8988T (cell line): ENCODE measurements at regions not wholly inside any gene's neighbourhood (a gene's known extent, or its start where the extent isn't known, plus 50 kb on each side); places are given as distances from the start of the nearest gene placed in this dataset.
"Not testable (repeated sequence)": the region's sequence is repeated elsewhere in the genome, so short reads cannot be mapped to it uniquely, and the experiment has no call there.

Source experiments
- DNase-seq: peaks from one replicate; pipeline ENCODE4 v3.0.0; 2011

DNA sequence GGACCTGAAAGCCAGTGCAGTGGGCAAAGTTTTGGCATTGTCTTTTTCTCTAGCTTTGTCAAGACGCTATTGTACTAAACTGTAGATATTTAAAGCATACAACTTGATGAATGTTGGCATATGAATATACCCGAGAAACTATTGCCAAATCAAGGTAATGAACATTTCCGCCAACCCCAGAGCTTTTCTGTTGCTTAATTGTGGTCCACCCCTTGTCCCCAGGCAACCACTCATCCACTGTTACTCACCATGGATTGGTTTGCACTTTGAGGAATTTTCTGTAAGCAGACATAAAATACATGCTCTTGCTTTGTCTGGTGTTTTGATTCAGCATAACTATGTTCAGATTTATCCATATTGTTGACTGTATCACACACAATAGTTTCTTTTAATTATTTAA, 688.4 kb downstream of the ADCYAP1 start:
- no peak for DNase-seq

DNA sequence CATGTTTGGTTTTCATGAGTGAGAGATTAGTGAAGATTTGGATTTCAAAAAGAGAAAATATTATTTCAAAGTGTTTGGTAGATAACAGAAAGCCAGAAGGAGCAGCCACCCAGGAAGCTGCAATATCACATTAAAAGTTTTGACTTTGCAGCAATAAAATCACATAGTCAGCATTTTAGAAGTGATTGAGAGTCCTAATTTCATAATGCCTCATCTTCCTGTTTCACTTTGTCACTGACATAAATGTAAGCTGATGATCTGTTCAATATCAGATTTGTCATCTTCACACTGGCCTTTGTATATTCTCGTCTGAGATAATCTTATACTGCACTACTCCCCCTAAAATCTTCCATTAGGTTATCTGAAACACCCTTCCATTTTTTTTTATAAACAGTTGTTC, 690.5 kb downstream of the ADCYAP1 start:
- DNase-seq, result no peak

DNA sequence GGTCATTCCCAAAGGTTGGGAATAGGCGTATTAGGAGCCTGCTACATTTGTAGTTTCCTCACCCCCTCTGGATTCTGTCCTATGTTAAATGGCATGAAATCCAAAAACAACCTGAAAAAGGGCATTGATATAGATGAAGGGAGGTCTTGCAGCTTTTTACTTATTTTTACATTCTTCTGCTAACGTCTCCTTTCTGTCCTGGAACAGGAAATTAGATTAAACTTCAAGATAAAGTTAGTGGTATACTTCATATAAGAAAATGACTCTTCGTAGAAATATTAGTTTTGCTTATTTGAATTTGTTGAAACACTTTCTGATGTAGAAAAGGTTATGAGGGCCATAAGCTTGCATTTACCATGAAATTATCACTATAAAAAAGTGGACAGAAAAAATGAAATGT, 694.5 kb downstream of the ADCYAP1 start:
- no peak for DNase-seq

DNA sequence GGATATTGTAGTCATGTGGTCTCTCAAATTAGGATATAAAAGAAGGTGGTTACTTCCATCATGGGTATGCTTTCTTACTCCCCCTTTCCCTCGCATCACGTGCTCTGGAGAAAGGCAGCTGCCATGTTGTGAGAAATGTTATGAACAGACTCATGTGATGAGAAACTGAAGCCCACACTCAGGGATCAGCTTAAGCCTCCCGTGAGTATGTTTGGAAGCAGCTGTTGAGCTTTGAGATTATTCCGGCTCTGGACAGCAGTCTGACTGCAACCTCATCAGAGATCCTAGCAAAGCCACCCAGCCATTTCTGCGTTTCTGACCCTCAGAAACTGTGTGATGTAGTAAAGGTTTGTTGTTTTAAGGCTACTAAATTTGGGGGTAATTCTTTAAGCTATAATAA, 700.1 kb downstream of the ADCYAP1 start:
- DNase-seq, result no peak

DNA sequence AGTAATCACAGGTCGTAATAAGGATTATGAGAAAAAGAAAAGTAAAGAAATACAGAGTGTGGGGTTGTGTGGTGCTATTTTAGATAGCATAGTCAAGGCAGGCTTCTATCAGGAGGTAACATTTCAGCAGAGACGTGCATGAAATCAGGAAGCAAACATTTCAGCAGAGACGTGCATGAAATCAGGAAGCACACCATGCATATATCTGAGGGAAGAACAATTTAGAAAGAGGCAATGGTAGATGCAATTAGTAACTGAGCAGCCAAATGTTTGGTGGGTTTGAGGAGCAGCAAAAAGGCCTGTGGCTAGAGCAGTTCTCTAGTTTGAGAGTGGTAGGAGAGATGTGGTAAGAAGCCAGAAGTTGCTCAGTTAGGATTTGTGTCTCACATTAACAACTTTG, 713.7 kb downstream of the ADCYAP1 start:
- DNase-seq, result no peak

- no peak for DNase-seq
These were observed 714.8 kb downstream of the ADCYAP1 start for GRCh38 chr18:1619507-1619906.

GRCh38 chr18:1624612-1625011, 719.9 kb downstream of the ADCYAP1 start:
- DNase-seq, result no peak

GRCh38 chr18:1627494-1627893, 722.8 kb downstream of the ADCYAP1 start:
- DNase-seq, result no peak

DNA sequence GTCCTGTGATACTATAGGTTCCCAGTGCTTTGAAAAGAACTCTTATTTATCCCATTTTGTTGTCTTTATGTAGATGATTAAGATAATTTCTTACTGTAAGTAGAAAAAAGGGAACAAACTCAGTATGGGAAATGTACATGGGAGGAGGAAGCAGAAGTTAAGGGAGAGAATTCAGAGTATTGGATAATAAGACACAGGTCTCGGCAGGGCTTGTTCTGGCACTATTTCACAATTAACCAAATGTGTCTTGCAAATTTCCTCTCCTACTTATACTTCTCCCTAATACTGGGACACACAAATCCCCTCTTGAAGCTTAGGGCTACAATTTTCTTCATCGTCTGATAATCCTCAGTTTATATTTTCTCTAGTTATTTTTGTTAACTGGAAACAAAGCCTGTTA, 744.0 kb downstream of the ADCYAP1 start:
- no peak for DNase-seq

- no peak for DNase-seq
These were observed 747.3 kb downstream of the ADCYAP1 start for GRCh38 chr18:1652018-1652417.

DNA sequence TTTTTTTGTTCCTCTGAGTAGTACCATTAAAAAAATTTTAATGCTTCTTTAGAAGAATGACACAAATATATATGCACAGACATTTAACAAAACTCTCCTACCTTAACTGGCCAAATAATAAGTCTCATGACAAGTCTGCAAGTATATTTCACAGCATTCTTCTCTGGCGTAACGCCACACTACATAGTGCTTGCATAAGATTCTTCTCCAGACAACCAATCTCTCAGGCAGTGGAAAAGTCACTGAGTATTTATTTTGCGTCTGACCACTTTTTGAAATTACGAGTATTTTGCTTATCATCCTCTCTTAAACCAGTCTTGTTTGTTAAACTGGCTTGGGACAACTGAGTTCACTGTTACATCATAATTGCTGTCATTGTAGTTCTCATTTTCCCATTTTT, 749.2 kb downstream of the ADCYAP1 start:
- DNase-seq, result no peak

DNA sequence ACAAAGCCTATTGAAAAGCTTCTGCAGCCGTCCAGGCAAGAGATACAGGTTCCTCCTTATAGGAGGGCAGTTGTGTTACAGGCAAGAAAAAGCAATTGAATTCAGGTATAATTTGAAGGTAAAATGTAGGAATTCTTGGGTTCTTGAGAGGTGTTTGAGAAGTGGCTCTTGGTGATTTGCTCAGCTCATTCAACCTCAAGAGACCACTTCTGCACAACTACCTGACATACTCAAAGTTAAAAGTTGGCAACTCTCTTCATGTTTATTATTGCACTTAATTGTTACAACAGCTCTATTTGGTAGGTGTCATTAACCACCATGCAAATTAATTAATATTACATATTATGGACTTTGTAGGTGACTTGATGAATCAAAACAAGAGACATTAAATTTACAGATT, 753.2 kb downstream of the ADCYAP1 start:
- DNase-seq, result no peak

DNA sequence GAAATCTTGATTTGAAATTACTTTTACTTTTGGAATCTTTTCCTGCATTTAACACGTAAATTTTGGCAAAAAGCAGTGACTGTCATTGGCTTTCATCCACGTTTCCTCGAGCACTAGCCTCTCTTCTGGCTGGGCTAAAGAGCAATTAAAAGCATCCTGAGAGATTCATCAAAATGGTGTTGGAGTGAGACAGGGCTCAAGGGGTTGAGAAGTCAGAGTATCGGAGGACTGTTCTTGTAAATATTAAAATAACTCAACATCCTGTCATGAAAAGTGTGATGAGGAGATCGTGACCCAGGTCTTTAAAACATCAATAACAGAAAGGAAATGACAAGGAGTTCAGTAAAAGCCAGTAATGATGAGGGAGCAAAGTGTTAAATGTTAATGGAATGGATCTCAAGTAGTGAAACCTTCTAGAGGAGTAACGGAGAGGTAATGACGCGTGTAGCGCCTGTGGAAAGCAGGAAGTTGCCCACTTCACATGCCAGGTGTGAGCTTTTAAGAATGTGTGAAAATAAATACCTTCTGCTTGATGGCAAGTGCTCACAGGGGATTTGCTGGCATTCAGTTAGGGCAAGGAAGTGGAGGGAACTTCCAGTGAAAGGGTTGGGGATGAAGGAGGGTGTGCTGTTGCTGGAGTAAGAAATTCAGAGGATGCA, 754.4 kb downstream of the ADCYAP1 start:
- no peak for DNase-seq

DNA sequence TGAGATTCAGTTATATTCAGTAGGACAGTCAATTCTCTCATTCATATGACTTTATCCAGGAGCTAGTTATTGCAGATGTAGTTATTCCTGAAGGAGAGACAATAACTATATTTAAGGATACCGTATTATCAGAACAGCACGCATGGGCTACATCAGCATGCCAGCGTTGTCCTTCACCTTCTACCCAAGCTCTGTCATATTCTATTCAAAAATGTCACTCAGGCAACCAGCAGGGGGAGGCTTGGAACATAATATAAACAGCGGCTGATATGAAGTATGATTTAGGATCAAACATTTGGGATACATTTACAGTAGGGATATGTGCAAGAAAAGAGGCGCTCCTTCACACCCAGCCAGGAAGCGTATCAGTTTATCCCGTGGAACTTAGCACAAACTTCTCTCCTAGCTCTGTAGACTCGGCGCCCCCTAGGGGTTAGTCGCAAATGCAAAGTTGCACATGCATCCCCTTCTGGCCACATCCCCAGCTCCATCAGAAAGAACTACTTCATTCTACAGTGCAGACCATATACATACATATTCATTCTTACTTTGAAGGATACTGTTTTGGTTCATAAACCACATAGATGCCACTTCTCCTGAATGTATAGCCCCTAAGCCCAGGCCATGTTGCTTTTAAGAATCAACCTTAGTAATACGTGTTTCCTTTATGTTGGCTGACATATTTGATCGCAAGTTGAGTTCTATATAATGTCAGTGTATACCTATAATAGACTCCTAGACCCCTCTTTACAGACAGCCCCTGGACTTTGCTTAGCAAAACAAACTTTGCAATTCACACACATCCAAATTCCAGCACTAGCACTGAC, 759.4 kb downstream of the ADCYAP1 start:
- DNase-seq, result no peak

- DNase-seq, result no peak
These were observed 760.4 kb downstream of the ADCYAP1 start for GRCh38 chr18:1665079-1665478.

GRCh38 chr18:1668279-1668678, 763.6 kb downstream of the ADCYAP1 start:
- DNase-seq, result no peak

GRCh38 chr18:1671710-1672109, 767.0 kb downstream of the ADCYAP1 start:
- not testable (repeated sequence) for DNase-seq

GRCh38 chr18:1676387-1676786, 771.7 kb downstream of the ADCYAP1 start:
- DNase-seq, result no peak

- DNase-seq, result no peak
These were observed 775.4 kb downstream of the ADCYAP1 start for GRCh38 chr18:1680108-1680507.

DNA sequence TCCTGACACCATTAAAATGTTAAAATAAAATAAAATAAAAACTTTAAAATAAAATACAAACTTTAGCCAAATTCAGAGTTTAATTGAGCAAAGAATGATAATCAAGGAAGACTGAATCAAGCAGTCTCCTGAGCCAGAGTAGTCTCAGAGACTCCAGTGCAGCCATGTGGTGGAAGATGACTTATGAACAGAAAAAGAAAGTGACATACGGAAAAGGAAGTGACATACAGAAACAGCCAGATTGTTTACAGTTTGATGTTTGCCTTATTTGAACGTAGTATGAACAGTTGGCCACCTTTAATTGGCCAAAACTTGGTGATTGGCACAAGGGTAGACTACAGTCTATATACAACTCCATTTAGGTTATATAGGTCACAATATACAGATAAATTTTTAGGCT, 787.2 kb downstream of the ADCYAP1 start:
- DNase-seq, result no peak

DNA sequence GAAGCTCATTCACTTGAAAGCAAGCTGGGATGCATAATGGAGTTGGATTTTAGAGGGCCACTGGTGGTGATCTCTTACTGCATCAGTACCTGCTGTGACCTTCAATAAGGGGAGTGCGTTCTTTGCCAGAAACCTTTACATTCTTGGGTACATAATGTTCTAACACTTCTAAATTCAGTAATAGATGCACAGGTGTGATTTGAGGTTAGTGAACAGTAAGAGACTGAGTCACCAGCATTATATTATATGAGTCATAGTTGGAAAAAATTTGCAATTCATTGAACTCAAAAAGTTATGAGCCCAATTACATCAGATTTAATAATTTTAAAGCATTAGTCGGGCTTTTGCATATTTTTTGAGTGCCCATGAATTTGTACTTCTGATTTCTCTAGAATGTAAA, 803.3 kb downstream of the ADCYAP1 start:
- DNase-seq, result no peak

DNA sequence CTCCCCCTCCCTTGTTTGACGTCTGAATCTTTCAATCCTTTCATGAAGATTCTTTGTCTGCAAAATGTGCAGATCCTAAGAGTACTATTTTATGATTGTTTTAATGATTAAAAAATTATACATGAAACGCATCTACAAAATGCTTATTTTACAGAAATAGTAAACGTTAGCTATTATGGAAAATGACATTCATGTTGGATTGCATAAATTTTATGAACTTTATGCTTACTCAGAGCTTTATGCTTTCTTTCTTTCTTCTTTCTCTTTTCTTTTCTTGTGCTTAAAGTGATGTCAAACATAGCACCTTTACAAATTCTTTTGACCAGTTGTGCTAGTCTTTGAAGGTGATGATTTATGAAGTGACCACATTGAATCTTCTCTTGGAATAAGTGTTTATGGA, 805.4 kb downstream of the ADCYAP1 start:
- DNase-seq, result no peak

DNA sequence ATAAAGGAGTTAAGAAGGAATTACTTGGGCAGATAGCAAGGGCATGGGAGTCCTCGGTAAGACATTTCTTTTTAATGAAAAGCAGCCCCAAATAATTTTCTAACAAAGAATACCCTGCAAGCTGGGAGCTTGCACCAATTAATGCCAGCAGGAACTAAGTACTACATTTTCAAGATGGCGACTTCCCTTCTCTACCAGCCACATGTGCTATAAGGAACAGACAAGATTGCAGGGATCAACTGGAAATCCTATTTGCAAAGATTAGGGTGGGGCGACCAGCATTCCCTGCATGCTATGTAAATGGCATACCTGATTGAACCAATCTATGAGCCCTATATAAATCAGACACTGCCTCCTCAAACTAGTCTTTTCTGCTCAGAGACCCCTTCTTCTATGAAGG, 827.5 kb downstream of the ADCYAP1 start:
- no peak for DNase-seq

DNA sequence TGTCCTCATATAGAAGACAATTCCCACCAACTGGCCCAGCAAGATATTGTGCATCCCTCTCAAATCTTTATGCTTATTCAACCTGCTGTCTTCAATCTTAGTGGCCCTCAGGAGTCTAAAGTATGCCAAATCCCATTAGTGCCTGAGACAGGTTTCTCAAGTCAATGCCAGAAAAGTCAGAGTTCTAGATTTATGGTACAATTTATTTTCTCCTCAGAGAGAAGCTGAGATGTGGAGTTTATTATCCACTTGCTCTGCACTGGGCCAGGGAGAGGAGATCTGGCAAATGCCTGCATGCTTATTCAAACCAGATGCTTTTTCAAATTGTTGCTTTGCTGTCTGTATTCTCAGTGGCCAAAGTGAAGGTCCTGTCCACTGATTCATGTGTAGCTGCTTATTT, 825.2 kb downstream of the METTL4 start:
- no peak for DNase-seq

DNA sequence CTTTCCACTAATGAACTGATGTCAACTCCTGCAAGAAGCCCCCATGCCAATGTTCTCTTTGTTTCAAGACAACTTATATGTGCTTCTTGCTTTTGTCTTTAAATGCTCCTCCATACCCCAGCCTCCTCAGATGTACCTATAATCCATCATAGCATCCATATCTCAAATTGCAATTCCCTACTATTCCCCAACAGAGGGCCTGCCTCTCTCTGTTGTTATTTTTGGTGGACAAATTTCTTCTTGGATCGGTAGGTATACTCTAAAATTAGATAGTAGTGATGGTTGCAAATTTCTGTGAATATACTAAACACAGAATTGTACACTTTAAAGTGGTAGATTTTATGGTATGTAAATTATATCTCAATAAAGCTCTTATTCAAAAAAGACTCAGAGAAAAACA, 820.1 kb downstream of the METTL4 start:
- no peak for DNase-seq
